Central memory CD4-positive, alpha-beta T cell (primary cell): ENCODE measurements at regions not wholly inside any gene's neighbourhood (a gene's known extent, or its start where the extent isn't known, plus 50 kb on each side); places are given as distances from the start of the nearest gene placed in this dataset.

Source experiments
- DNase-seq: peaks from one replicate; pipeline ENCODE4 v3.0.0; 2022

DNA sequence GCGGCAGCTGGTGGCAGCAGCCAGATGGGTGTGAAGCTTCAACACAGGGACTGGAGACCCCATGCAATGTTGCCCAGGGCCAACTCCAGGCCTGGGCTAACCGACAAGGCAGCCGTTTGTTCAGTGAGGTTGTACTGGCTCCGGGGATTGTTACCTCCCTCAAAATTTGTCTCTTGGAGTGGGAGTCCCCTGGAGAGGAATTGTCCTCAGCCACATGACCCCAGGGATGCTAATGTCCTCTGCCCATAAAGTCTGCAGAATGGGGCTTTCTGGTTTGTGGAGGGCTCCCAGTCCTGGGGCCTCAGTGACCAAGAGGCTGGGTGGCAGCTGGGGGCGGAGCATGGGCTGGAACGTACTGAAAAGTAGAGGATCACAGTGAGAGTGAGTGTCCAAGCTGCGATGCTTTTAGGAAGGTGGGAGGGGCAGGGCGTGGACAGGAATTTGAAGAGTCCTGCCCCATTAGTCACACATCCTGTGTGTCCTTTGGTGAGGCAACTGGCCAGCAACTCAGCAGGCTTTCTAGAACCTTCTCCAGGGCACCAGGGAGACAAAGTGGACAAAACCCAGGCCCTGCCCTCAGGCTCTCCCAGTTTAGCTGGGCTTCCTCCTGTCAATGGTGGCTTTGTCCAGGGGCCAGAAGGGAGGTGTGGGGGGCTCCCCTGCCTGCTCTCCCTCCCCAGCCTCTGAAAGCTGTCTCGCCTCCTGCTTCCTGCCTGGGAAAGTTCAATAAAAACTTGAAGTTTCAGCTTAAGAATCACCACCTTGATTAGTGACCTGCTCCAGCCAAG is 114.0 kb downstream of the NSG2 start:
- DNase-seq, result no peak

DNA sequence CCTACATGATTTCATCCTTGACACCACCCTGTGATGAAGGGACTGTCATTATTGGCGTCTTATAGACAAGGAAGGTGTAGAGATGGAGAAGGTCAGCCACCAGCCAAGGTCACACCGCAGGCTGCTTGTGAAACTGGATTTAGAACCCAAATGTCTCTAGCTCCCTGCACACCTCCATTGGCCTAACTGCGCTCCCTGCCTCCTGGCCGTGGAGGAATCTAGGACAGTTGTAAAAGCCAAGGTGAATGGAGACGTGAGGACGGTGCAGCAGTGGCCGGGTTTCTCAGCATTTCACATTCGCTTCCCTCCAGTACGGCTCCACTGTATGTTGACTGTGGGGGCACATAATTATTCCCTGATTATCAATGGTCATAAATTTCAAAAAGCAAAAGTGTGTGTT is 119.9 kb downstream of the NSG2 start:
- no peak for DNase-seq

DNA sequence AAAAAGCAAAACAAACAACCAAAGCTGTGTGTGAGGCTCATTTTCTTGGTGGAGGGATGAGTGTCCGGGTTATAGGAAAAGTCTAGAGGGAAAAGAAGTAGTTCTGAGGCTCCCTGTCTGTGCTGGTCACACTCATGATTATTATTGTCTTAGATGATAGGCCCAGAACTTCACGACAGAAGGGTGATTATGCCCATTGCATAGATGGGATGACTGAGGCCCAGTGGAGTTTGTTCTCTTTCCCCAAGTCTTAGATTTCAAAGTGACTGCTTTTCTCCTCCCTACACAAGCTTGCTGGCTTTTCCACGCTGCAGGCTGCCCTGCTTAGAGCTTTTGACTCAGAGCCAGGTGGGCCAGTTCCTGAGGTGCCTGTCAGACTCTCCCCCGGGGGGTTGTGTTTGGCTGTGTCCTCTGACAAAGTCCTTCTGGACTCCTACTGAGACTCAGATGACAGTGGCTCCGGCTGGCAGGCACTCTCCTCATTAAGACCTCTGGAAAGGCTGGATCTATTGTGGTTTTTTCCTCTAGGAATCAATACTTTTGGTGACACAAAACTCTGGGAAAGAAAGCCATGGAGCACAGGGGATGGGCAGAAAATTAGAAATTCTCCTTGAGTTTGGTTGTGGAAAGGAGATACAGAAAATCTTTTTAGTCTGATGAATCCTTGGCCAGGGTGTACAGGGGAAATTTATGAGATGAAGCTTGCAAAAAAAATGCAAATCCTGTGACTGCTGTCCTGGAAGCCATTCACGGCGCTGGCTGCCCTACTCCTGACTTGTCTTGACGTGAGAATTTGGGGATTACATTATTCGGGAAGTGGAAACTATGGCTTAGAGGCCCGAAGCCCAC is 120.9 kb downstream of the NSG2 start:
- DNase-seq, result no peak

DNA sequence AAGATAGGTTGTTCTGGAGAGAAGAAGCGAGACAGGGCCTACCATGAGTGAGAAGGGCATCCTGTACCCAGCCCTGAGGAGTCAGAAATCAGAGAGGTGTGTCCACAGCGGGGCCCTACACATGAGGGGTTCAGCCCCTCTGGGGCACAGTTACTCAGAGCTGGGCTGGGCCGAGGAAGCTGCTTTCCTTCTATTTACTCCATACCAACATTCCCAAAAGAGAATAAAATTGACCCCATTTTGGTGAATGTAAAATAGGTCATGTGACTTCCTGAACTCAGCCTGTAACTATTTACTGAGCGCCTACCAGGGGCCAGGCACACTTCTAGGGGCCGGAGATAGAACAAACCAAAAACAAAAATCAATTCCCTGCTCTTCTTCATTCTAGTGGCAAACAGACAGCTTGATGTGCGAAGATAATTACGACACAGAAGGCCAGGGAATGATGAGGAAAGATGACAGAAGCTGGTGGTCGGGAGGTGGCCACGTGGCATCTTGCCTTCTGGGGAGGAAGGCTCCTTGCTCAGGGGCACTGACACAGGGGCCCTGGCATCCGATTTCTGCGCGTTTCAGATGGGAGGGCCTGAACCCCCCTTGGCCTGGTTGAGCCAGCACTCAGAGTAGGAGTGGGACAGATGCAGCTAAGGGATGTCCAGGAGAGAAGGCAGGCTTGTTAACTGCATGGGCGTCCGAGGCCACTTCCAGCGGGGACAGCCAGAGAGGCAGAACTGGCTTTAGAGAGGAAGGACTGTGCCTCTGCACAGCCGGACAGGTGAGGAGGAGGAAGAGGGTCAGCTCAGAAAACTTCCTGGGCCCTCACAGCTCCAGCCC is 121.8 kb downstream of the NSG2 start:
- DNase-seq, result no peak

DNA sequence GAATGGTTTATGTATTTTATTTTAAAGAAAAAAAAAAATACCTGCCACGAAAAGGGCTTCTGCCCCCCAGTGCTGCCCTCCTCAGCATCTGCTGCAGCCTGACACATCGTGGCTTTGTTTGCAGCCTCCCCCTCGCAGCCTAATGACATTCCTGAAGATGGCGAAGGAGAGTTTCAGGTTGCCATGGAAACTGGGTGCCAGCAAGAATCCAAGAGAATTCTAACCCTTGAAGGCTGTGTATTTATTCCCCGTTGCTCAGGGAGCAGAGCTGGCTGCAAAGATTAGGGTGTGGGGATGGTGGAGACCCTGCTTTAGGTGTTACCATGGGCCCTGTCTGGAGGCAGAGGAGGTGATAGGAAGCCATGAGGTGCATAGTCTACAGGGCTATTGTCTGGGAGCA is 126.6 kb downstream of the NSG2 start:
- DNase-seq, result no peak

GRCh38 chr5:174172566-174172965 is 127.1 kb downstream of the NSG2 start:
- no peak for DNase-seq

DNA sequence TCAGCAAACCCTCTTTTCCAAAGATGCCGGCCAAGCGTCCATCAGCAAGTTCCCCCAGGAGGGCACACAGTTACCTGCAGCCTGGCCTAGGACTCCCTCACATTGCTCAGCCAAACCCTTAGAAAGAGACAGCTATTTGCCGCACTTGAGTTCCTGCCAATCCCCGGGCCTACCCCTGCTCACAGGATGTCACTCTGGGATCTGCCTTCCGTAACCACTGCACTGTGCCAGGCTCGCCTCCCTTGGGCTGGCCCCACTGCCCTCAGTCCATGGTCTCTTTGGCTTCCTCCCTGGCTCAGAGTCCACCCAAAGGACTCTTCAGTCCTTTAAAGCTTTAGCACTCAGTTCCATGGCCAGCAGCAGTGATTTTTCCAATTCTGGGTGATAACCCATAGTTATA is 128.3 kb downstream of the NSG2 start:
- no peak for DNase-seq

DNA sequence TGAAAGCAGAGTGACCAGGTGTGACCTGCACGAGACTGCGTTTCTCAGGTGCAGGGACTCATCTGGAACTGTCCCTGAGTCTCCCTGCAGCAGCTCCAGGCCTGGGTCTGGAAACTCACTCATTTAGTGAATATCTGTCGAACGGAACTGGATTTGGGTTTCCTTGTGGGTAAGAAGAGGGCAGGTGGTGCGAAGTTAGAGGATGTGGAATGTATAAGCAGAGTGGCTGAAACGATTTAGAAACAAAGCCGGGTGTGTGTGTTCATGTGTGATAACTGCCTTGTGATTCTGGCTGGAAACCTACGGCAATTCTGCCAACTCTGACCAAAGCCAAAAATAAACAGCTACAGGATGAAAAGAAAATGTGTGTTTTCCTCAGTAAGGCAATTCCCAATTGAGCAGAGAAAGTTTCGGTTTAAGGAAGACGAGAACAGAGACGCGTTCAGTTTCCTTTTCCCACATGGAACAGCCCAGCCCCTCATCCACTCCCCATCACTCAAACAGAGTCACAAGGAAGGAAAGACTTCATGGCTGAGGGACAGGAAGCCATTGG is 130.3 kb downstream of the NSG2 start:
- no peak for DNase-seq

DNA sequence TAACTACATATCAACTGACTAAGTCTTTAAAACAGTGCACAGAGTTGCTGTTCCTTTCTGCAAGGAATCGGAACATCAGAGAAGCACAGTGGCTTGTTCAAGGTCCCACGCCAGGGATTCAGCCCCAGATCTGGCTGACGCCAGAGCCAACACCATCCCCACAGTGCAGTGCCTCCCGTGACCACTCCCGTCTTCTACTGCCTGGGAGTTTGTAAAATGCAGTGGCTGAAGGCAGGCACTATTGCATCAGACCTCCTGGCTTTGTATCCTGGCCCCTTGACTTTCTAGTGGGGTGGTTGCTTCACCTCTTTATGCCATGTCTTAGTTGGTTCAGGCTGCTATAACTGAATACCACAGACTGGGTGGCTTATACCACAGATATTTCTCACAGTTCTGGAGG is 131.0 kb downstream of the NSG2 start:
- DNase-seq, result no peak

- DNase-seq, result no peak
These were observed 132.0 kb downstream of the NSG2 start for GRCh38 chr5:174177531-174177930.

DNA sequence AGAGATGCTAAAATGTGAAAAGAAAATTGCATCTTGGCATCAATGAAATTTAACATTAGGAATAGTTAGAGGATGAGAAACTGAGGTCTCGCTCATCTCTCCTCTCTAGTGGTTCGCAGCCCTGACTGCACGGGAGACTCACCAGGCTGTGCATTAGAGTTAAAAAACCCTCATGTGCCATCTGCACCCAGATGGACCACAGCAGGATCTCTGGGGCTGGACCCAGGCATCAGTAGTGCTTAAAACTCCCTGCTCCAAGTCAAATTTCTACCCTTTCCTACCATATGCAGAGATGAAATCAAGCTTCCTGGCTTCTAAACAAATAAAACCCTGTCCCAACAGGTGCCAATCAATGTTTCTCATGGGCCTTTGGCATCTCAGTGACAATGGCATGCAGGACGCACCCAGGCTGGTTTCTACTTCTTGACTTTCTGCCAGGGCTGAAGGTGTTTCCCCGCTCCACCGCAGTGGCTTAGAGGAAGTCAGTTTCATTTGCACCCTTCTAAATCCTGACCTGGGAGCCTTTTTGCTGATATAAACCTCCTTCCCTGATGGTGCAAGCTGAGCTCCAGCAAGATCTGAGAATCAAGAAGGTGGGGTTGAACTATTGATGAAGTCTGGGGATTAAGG is 132.6 kb downstream of the NSG2 start:
- DNase-seq, result no peak

DNA sequence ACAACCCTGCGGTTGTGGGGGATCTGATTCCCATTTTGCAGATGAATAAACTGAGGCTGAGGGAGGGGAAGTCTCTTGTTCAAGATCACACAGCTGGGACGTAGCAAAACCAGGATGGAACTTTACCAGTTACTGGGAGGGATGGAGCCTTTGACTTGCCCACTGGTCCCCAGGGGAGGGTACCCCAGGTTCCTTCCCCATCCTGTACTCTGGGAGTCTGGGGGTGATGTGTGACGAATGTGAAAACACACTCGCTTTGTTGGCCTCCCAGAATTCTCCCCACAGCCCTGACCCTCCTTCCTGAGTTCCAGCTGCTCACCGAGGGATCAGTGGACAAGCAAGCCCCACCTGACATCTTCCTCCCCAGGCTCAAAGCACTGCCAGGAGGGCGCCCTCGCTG is 135.1 kb downstream of the NSG2 start:
- no peak for DNase-seq

DNA sequence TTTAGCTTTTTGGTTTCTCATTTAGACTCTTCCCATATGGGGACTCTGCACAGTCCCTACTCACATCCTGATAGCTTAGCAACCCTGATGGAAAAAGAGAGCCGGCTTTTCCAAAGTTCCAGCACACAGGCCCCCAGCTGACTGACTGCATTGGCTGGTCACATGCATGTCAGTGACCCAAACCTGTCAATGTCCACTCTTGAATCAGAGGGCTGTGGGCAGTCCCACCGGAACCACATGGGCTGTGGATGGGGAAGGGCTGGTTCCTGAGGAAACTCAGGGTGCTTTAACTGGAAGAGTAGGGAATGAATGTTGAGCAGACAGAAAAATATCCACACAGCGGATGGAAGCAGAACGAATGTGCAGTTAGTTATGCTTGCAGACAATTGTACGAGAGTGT is 136.6 kb downstream of the NSG2 start:
- DNase-seq, result no peak

GRCh38 chr5:174183701-174184100 is 138.2 kb downstream of the NSG2 start:
- DNase-seq, result no peak

GRCh38 chr5:174185506-174185905 is 140.0 kb downstream of the NSG2 start:
- DNase-seq, result no peak

- DNase-seq, result no peak
These were observed 140.7 kb downstream of the NSG2 start for GRCh38 chr5:174186096-174186695.

DNA sequence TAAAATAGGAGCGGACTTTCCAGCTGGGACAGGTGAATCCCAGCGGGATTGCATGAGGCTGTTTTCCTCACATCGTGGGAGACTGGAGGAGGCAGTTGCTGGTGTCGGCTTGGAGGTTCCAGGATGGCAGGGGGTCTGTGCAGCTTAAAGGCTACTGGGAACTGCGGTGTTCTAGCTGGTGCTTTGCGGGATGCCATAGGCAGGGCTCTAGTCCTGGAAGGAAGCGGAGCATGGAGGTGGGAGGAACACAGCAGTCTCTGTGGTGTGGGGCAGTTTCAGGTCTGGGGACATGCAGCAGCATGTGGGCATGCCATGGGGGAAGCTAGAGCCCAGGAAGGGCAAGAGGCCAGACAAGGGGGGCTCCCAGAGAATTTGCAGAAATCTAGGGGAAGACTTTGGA is 141.5 kb downstream of the NSG2 start:
- no peak for DNase-seq

DNA sequence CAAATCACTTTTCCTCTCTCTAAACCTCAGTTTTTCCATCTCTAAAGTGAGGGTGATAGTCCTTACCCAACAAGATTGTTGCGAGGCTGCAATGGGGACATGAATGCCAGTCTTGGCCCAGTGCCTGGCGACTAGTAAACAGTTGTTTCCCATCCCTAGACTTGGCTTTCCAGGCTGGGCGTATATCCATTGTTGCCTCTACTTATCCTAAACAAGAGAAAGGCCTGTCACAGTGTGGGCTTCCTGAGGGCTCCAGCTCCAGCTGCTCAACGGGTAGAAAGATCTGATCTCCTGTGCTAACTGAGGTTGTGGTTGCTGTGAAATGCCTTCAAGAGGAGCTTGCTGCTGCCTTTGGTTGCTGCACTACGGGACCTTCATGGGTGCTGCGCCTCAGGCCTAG is 142.0 kb downstream of the NSG2 start:
- no peak for DNase-seq

DNA sequence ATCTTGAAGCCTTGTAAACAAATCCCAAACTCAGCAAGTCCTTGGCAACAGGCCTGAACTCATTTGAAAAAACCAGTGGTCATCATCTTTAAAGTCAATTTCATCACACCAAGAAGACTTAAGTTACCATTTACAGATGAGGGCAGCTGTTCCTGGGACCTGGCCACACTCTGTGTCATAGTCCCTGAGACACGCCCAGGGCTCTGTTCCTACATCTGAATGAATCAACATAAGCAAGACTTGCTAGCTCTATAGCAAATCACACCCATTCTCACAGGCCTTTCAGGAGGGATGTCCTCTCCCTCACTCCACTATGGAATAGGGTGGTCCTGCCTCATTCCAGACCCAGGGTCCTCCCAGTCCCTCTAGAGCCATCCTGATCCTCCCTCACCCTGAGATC is 142.8 kb downstream of the NSG2 start:
- no peak for DNase-seq

DNA sequence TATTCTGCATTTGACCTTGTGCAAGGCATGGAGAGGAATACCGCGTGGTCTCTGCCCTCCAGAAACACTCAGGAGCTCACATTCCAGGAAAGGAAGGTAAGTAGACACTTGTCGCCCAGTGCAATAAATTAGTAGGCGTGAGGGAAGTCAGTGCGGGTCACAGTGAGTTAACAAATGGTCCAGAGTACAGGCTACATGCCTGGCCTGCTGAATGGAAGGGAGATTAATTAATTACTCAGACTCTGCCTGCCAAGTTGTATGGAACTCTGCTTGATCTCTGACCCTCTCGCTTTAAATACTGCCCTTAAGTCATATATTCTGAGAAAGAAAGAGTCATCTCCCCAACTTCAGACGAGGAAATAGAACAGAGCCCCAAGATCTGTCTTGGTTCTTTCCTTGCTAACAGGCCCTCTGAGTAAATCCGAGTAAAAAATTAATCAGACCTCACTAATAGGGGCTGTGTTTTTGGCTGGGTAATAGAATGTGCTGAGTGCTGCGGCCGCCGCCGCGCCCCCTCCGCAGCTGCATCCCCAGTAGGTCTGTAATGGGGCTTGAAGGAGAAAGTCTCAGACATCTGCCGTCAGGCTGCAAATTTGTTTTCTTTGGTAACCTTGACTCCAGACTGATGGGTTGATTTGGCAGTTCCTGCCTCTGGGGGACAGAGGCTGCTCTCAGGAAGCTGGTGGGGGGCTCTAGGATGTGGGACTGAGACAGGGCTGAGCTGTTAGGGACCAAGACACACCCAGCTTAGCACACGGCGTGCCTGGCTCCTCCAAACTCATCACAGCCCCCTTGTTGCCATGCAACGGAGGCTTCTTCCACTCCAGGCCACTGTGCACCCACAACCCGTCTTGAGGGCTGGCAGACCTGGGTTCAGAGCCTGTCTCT is 144.4 kb downstream of the NSG2 start:
- DNase-seq, result no peak

GRCh38 chr5:174191076-174191475 is 145.6 kb downstream of the NSG2 start:
- no peak for DNase-seq
